Upper lobe of right lung (tissue), 1 donor: ENCODE measurements at regions not wholly inside any gene's neighbourhood (a gene's known extent, or its start where the extent isn't known, plus 50 kb on each side); places are given as distances from the start of the nearest gene placed in this dataset.

ENCODE experiments used
- ATAC-seq: fragments of 200-7000 bp; cut with Tn5 transposase; one replicate; pipeline ENCODE4 v1.9.1; 2020; ENCODE audit warnings: mild to moderate bottlenecking, moderate library complexity
- DNase-seq: peaks from one replicate; pipeline ENCODE4 v3.0.0-alpha.2; 2020
- H3K27ac ChIP-seq: fragments of 200-600 bp; one replicate; pipeline ENCODE4 v1.8.0; 2022
- H3K27me3 ChIP-seq: fragments of 200-600 bp; one replicate; pipeline ENCODE4 v1.8.0; 2022; ENCODE audit warnings: mild to moderate bottlenecking
- H3K36me3 ChIP-seq: fragments of 200-600 bp; one replicate; pipeline ENCODE4 v1.8.0; 2022
- H3K4me1 ChIP-seq: fragments of 200-600 bp; one replicate; pipeline ENCODE4 v1.8.0; 2022
- H3K4me3 ChIP-seq: fragments of 200-600 bp; one replicate; pipeline ENCODE4 v1.8.0; 2022; ENCODE audit warnings: mild to moderate bottlenecking
- H3K9me3 ChIP-seq: fragments of 200-600 bp; one replicate; pipeline ENCODE4 v1.8.0; 2022
- intact Hi-C: fragments of 100-400 bp; cut with DNase I; formaldehyde crosslinking; loops from one replicate; pipeline ENCODE4 v1.11.0; 2022
- TF ChIP-seq, protein P1 (sequence below): fragments of 200-600 bp; IDR thresholded peaks from one replicate; pipeline ENCODE4 v1.8.0; 2022; ENCODE audit warnings: antibody characterized with exemption
- donor health status: DM: no; HTN: yes; CAD: no; lungs with severe emphysema.

- no peak for DNase-seq
- H3K4me1 ChIP-seq, result peaks cover 8% of the 10 kb centered on the region
- H3K9me3 ChIP-seq, result no peaks in the 10 kb centered on the region
- no peak for ATAC-seq
- no peak overlapping the region for H3K4me3 ChIP-seq
- H3K36me3 ChIP-seq, result no peaks in the 10 kb centered on the region
- H3K27ac ChIP-seq, result no peak overlapping the region
- intact Hi-C loops, result no loop called here
- no peaks in the 10 kb centered on the region for H3K27me3 ChIP-seq
- TF ChIP-seq, protein P1, sequence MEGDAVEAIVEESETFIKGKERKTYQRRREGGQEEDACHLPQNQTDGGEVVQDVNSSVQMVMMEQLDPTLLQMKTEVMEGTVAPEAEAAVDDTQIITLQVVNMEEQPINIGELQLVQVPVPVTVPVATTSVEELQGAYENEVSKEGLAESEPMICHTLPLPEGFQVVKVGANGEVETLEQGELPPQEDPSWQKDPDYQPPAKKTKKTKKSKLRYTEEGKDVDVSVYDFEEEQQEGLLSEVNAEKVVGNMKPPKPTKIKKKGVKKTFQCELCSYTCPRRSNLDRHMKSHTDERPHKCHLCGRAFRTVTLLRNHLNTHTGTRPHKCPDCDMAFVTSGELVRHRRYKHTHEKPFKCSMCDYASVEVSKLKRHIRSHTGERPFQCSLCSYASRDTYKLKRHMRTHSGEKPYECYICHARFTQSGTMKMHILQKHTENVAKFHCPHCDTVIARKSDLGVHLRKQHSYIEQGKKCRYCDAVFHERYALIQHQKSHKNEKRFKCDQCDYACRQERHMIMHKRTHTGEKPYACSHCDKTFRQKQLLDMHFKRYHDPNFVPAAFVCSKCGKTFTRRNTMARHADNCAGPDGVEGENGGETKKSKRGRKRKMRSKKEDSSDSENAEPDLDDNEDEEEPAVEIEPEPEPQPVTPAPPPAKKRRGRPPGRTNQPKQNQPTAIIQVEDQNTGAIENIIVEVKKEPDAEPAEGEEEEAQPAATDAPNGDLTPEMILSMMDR, result no peak
These were observed 196.9 kb upstream of the RREB1 start for GRCh38 chr6:6910734-6911295.

GRCh38 chr6:6911391-6911790 lies 196.4 kb upstream of the RREB1 start:
- Histone ChIP-seq H3K27ac (no peak overlapping the region), H3K4me1 (peaks cover 12% of the 10 kb centered on the region), H3K27me3 (no peaks in the 10 kb centered on the region), H3K4me3 (no peak overlapping the region), H3K36me3 (no peaks in the 10 kb centered on the region), H3K9me3 (no peaks in the 10 kb centered on the region)
- intact Hi-C loops, result no loop called here
- DNase-seq (no peak), ATAC-seq (no peak)
- TF ChIP-seq, protein P1, result no peak

- no peak for ATAC-seq
These were observed 194.7 kb upstream of the RREB1 start for GRCh38 chr6:6912817-6913744.

GRCh38 chr6:6915219-6915618 lies 192.5 kb upstream of the RREB1 start:
- Histone ChIP-seq H3K27ac (peak overlapping the region; percentile 87), H3K9me3 (no peaks in the 10 kb centered on the region), H3K4me1 (peaks cover 16% of the 10 kb centered on the region), H3K4me3 (peak overlapping the region; percentile 33), H3K27me3 (no peaks in the 10 kb centered on the region), H3K36me3 (no peaks in the 10 kb centered on the region)
- no peak for DNase-seq
- ATAC-seq, result peak; percentile 32
- TF ChIP-seq, protein P1, result no peak
- intact Hi-C loops, result no loop called here

More at GRCh38 chr6:6912817-6913744, 194.7 kb upstream of the RREB1 start:
- Histone ChIP-seq H3K9me3 (no peaks in the 10 kb centered on the region), H3K27ac (no peak overlapping the region), H3K4me1 (peaks cover 16% of the 10 kb centered on the region), H3K4me3 (no peak overlapping the region), H3K27me3 (no peaks in the 10 kb centered on the region), H3K36me3 (no peaks in the 10 kb centered on the region)
- intact Hi-C loops, result no loop called here
- TF ChIP-seq, protein P1, result no peak
- DNase-seq, result no peak

- peaks cover 16% of the 10 kb centered on the region for H3K4me1 ChIP-seq
- H3K27ac ChIP-seq, result peak overlapping the region; percentile 87
- peak overlapping the region; percentile 33 for H3K4me3 ChIP-seq
- H3K27me3 ChIP-seq, result no peaks in the 10 kb centered on the region
- no peaks in the 10 kb centered on the region for H3K9me3 ChIP-seq
- DNase-seq, result peak; percentile 73
- no peaks in the 10 kb centered on the region for H3K36me3 ChIP-seq
- TF ChIP-seq, protein P1, result no peak
- ATAC-seq, result peak; percentile 78
- intact Hi-C loops, result no loop called here
These were observed 191.8 kb upstream of the RREB1 start for GRCh38 chr6:6915813-6916547.
